HFF-Myc (cell line): ENCODE measurements at regions not wholly inside any gene's neighbourhood (a gene's known extent, or its start where the extent isn't known, plus 50 kb on each side); places are given as distances from the start of the nearest gene placed in this dataset.

Source experiments
- DNase-seq: peaks from one replicate; pipeline ENCODE4 v3.0.0-alpha.2; 2011; ENCODE audit warnings: low read depth; ENCODE audit errors: extremely low read depth
- H3K4me3 ChIP-seq: replicated peaks from 2 replicates; pipeline ENCODE4 v1.5.1; 2011; ENCODE audit warnings: low read depth, mild to moderate bottlenecking, control low read depth, low read length
- CTCF ChIP-seq: IDR thresholded peaks from 2 replicates; pipeline ENCODE4 v1.5.1; 2012; ENCODE audit warnings: mild to moderate bottlenecking, low read depth, low read length, control low read depth; ENCODE audit errors: missing control alignments

- DNase-seq = no peak
- no peak overlapping the region for H3K4me3 ChIP-seq
- TF ChIP-seq CTCF = no peak
Observed at GRCh38 chr21:38597421-38597820, 99.1 kb upstream of the ERG start.

- DNase-seq = no peak
- no peak for TF ChIP-seq CTCF
Observed at GRCh38 chr21:38598413-38598812, 100.1 kb upstream of the ERG start.

GRCh38 chr21:38599381-38599975, 101.2 kb upstream of the ERG start:
- DNase-seq = no peak
- no peak for TF ChIP-seq CTCF
- no peak overlapping the region for H3K4me3 ChIP-seq

More at GRCh38 chr21:38598413-38598812, 100.1 kb upstream of the ERG start:
- H3K4me3 ChIP-seq = no peak overlapping the region

GRCh38 chr21:38600106-38600505, 101.8 kb upstream of the ERG start:
- H3K4me3 ChIP-seq = no peak overlapping the region
- DNase-seq = no peak
- no peak for TF ChIP-seq CTCF

- TF ChIP-seq CTCF = no peak
- no peak overlapping the region for H3K4me3 ChIP-seq
- no peak for DNase-seq
Observed at GRCh38 chr21:38605236-38605635, 107.0 kb upstream of the ERG start.

GRCh38 chr21:38609580-38609979, 111.3 kb upstream of the ERG start:
- no peak overlapping the region for H3K4me3 ChIP-seq
- DNase-seq = no peak
- no peak for TF ChIP-seq CTCF
